ENCODE measurements at regions not wholly inside any gene's neighbourhood (a gene's known extent, or its start where the extent isn't known, plus 50 kb on each side); places are given as distances from the start of the nearest gene placed in this dataset.

- TF ChIP-seq CHD4 (IDR thresholded peaks at IDR 0.05; ENCODE audit: borderline replicate concordance), result no peak
Observed at GRCh38 chr2:12980817-12981216, 264.1 kb downstream of the TRIB2 start (continued).

DNA sequence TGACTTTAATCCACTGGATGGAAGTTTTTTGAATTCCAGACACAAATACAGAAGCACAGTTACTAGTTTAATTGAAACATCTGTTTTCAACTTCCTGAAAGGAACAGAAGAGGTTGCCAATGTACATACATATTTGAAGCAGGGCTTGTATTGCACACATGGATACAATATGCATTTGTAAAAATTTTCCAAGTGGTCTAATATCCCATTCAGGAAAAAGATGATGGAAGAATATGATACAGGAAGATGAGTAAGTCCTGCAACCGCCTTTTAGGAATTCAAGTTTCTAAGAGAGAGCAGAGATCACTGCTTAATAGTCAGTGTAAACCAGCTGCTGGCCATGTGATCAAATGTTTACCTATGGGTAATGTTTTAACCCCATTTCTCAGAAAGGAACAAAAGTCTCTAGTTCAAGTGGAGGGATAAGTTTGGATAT, 265.4 kb downstream of the TRIB2 start:
- no peak overlapping the region for H3K4me2 ChIP-seq
- DNase-seq (ENCODE audit: low read depth in 1 of 2, low spot score in 1 of 2) (no peak), ATAC-seq (no peak), FAIRE-seq (no peak)
- POLR2A ChIA-PET, result no interaction called here
- TF ChIP-seq JUN (IDR thresholded peaks at IDR 0.05), result no peak
- no peak for TF ChIP-seq GATA3 (IDR thresholded peaks at IDR 0.05; ENCODE audit: borderline replicate concordance)
- TF ChIP-seq, protein P1, sequence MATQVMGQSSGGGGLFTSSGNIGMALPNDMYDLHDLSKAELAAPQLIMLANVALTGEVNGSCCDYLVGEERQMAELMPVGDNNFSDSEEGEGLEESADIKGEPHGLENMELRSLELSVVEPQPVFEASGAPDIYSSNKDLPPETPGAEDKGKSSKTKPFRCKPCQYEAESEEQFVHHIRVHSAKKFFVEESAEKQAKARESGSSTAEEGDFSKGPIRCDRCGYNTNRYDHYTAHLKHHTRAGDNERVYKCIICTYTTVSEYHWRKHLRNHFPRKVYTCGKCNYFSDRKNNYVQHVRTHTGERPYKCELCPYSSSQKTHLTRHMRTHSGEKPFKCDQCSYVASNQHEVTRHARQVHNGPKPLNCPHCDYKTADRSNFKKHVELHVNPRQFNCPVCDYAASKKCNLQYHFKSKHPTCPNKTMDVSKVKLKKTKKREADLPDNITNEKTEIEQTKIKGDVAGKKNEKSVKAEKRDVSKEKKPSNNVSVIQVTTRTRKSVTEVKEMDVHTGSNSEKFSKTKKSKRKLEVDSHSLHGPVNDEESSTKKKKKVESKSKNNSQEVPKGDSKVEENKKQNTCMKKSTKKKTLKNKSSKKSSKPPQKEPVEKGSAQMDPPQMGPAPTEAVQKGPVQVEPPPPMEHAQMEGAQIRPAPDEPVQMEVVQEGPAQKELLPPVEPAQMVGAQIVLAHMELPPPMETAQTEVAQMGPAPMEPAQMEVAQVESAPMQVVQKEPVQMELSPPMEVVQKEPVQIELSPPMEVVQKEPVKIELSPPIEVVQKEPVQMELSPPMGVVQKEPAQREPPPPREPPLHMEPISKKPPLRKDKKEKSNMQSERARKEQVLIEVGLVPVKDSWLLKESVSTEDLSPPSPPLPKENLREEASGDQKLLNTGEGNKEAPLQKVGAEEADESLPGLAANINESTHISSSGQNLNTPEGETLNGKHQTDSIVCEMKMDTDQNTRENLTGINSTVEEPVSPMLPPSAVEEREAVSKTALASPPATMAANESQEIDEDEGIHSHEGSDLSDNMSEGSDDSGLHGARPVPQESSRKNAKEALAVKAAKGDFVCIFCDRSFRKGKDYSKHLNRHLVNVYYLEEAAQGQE (IDR thresholded peaks at IDR 0.05), result no peak
- TF ChIP-seq, protein P2, sequence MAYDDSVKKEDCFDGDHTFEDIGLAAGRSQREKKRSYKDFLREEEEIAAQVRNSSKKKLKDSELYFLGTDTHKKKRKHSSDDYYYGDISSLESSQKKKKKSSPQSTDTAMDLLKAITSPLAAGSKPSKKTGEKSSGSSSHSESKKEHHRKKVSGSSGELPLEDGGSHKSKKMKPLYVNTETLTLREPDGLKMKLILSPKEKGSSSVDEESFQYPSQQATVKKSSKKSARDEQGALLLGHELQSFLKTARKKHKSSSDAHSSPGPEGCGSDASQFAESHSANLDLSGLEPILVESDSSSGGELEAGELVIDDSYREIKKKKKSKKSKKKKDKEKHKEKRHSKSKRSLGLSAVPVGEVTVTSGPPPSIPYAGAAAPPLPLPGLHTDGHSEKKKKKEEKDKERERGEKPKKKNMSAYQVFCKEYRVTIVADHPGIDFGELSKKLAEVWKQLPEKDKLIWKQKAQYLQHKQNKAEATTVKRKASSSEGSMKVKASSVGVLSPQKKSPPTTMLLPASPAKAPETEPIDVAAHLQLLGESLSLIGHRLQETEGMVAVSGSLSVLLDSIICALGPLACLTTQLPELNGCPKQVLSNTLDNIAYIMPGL (CRISPR knock-in tag; IDR thresholded peaks at IDR 0.05; ENCODE audit: borderline replicate concordance), result no peak
- no peak for TF ChIP-seq HOXB13 (CRISPR knock-in tag; IDR thresholded peaks at IDR 0.05; ENCODE audit: low read depth)
- TF ChIP-seq JUNB (IDR thresholded peaks at IDR 0.05), result no peak
- TF ChIP-seq ESRRA (IDR thresholded peaks at IDR 0.05; ENCODE audit: borderline replicate concordance, low read length), result no peak
- no peak for TF ChIP-seq NR3C1 (IDR thresholded peaks at IDR 0.05)
- TF ChIP-seq MYC (IDR thresholded peaks at IDR 0.05; ENCODE audit: borderline replicate concordance, low read length), result no peak
- TF ChIP-seq TFCP2L1 (CRISPR knock-in tag; IDR thresholded peaks at IDR 0.05), result no peak
- TF ChIP-seq NFE2L2 (conservative IDR thresholded peaks at IDR 0.05; ENCODE audit: low read length), result no peak
- TF ChIP-seq RARB (CRISPR knock-in tag; IDR thresholded peaks at IDR 0.05), result no peak
- TF ChIP-seq, protein P3, sequence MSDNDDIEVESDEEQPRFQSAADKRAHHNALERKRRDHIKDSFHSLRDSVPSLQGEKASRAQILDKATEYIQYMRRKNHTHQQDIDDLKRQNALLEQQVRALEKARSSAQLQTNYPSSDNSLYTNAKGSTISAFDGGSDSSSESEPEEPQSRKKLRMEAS (IDR thresholded peaks at IDR 0.05), result no peak
- no peak for TF ChIP-seq BHLHE40 (IDR thresholded peaks at IDR 0.05; ENCODE audit: low read depth, low read length)
- CTCF ChIA-PET, result no interaction called here
- H3K9me3 ChIP-seq, result no peaks in the 10 kb centered on the region
- no peak overlapping the region for H3K27ac ChIP-seq
- 2% methylated on average over 1 of the region's 1 CpG for WGBS (ENCODE audit: missing lambda C conversion rate)
- no peak overlapping the region for H3K4me3 ChIP-seq
- H3K4me1 ChIP-seq, result no peaks in the 10 kb centered on the region

DNA sequence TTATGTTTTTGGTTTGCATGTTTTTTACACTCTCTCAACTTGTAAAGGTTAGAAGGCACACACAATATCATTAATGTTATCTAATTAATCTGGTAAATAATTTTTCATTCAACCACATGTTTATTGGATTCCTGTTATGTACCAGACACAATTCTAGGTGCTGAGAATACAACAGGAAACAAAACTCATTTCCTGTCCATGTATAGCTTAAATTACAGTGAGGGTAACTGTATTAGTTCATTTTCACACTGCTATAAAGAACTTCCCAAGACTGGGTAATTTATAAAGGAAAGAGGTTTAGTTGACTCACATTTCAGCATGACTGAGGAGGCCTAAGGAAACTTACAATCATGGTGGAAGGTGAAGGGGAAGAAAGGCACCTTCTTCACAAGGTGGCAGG, 270.5 kb downstream of the TRIB2 start:
- no peak for ATAC-seq
- peak; percentile 73 for FAIRE-seq
- ChIA-PET CTCF (no interaction called here), POLR2A (no interaction called here)
- no peak overlapping the region for H3K4me3 ChIP-seq
- H3K4me1 ChIP-seq, result no peaks in the 10 kb centered on the region
- no peak overlapping the region for H3K27ac ChIP-seq
- H3K4me2 ChIP-seq, result no peak overlapping the region
- DNase-seq (ENCODE audit: low read depth in 1 of 2, low spot score in 1 of 2), result no peak
- H3K9me3 ChIP-seq, result no peaks in the 10 kb centered on the region
- TF ChIP-seq HOXA7 (CRISPR knock-in tag; IDR thresholded peaks at IDR 0.05) (no peak), HDAC2 (IDR thresholded peaks at IDR 0.05) (no peak), BHLHE40 (IDR thresholded peaks at IDR 0.05; ENCODE audit: low read depth, low read length) (no peak), CHD2 (IDR thresholded peaks at IDR 0.05; ENCODE audit: low read length, partially characterized antibody) (no peak), FOXS1 (CRISPR knock-in tag; IDR thresholded peaks at IDR 0.05) (no peak), FOSL2 (IDR thresholded peaks at IDR 0.05) (no peak), FOSL2 (CRISPR knock-in tag; IDR thresholded peaks at IDR 0.05) (no peak), ZNF302 (CRISPR knock-in tag; IDR thresholded peaks at IDR 0.05) (no peak), NPAS2 (CRISPR knock-in tag; IDR thresholded peaks at IDR 0.05; ENCODE audit: borderline replicate concordance) (no peak), CHD4 (IDR thresholded peaks at IDR 0.05; ENCODE audit: borderline replicate concordance) (no peak), ZFP36 (IDR thresholded peaks at IDR 0.05; ENCODE audit: borderline replicate concordance, partially characterized antibody) (no peak), RNF2 (IDR thresholded peaks at IDR 0.05; ENCODE audit: borderline replicate concordance, low read depth) (no peak), SMC3 (IDR thresholded peaks at IDR 0.05) (no peak), NFE2L2 (conservative IDR thresholded peaks at IDR 0.05; ENCODE audit: low read length) (no peak), MAFK (IDR thresholded peaks at IDR 0.05; ENCODE audit: partially characterized antibody) (no peak), HES2 (IDR thresholded peaks at IDR 0.05) (no peak), POLR2AphosphoS2 (conservative IDR thresholded peaks at IDR 0.05; ENCODE audit: low read length) (no peak), RARB (CRISPR knock-in tag; IDR thresholded peaks at IDR 0.05) (no peak)
- TF ChIP-seq, protein P2 (CRISPR knock-in tag; IDR thresholded peaks at IDR 0.05; ENCODE audit: borderline replicate concordance), result no peak

All from A549 (cell line).